Stimulated activated effector memory CD8-positive, alpha-beta T cell treated with anti-CD3 and anti-CD28 coated beads, Interleukin-12 subunit alpha, Interleukin-12 subunit beta, amount 100 ng/mL, for 72 hours (primary cell): ENCODE measurements at regions not wholly inside any gene's neighbourhood (a gene's known extent, or its start where the extent isn't known, plus 50 kb on each side); places are given as distances from the start of the nearest gene placed in this dataset.

Experiments
- ATAC-seq: fragments of 150-1000 bp; cut with Tn5 transposase; 2 replicates; pipeline ENCODE4 v1.10.0; 2021
- DNase-seq, 2 donors: peaks; one replicate each; pipeline ENCODE4 v3.0.0; 2021 to 2022; ENCODE audit warnings: low spot score in 2 of 2
- H3K27ac Mint-ChIP-seq: one replicate; pipeline ENCODE4 v1.8.0; 2022; ENCODE audit warnings: mild to moderate bottlenecking, mixed read lengths
- H3K36me3 Mint-ChIP-seq: one replicate; pipeline ENCODE4 v1.8.0; 2022; ENCODE audit warnings: mild to moderate bottlenecking, mixed read lengths
- H3K4me1 Mint-ChIP-seq: one replicate; pipeline ENCODE4 v1.8.0; 2022; ENCODE audit warnings: mixed read lengths
- H3K4me3 Mint-ChIP-seq: one replicate; pipeline ENCODE4 v1.8.0; 2022; ENCODE audit warnings: mild to moderate bottlenecking, mixed read lengths
- H3K9me3 Mint-ChIP-seq: one replicate; pipeline ENCODE4 v1.8.0; 2022; ENCODE audit warnings: mixed read lengths

DNA sequence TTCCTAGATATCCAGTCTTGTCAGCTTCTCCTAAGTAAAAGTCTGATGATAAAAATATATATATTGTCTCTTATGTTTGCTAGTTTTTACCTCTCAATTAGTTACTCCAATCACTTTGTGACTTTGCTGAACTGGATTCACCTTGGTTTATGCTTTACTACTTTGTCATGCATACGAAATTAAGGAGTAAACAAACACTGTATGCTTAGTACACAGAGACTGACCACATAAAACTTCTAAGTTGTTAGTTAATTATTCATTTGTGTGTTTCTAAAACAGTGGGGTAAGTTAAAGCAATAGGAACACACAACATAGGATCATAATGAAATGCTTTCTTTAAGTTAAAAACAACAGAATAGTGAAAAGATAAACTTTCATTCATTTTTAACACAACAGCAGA is 877.3 kb upstream of the MAP3K7 start:
- H3K9me3 Mint-ChIP-seq, result peaks cover 8% of the 10 kb centered on the region
- no peaks in the 10 kb centered on the region for H3K4me1 Mint-ChIP-seq
- H3K36me3 Mint-ChIP-seq, result no peaks in the 10 kb centered on the region
- H3K4me3 Mint-ChIP-seq, result no peak overlapping the region
- no peak for DNase-seq
- no peak overlapping the region for H3K27ac Mint-ChIP-seq
- ATAC-seq, result no peak

DNA sequence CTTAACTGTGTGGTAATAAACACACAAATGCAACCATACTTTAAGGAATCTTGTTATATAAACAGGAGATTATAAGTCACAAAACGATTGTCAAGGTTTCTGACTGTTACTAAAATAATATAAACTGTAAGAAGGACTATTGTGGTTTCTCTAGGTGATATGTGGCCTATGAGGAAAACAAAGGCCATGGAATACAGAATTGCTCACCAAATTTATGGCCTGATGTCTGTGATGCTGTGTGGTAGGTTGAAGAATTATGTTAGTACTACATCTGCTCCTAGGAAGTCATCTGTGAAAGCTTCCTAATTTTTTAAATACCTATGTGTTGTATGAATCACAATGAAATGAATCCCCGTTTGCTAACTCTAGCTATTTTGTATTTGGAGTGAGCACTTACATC is 875.4 kb upstream of the MAP3K7 start:
- Mint-ChIP-seq H3K9me3 (peaks cover 5% of the 10 kb centered on the region), H3K4me1 (no peaks in the 10 kb centered on the region), H3K36me3 (no peaks in the 10 kb centered on the region), H3K4me3 (no peak overlapping the region), H3K27ac (no peak overlapping the region)
- DNase-seq, result no peak
- no peak for ATAC-seq

DNA sequence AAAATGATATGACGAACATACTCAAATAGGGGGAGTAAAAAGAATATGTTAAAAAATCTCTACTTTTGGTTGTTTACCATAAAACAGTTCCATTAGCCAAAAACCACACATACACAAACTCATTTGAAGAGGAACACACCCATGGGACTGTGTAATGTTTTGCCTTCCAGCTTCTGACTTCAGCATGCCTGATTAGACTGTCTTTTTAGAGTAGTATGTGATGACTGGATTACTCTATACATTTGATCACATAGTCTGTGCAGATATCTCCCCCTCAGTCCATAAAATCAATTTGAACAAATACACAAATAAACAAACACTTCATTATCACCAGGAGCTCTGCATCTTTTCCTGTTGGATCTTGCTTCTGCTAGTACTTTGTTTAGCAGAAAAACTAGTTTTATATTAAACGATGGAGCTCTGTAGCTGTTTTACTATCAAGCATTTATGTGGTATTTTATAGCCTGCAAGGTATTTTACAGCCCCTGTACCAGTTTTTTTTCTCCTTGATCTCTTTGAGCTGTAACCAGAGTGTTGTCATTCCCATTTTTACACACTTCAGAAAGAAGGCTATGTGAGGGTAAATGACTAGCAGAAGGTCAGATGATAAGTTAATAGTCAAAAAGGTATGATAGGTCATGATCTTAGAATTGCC is 866.5 kb upstream of the MAP3K7 start:
- no peak for DNase-seq
- H3K4me3 Mint-ChIP-seq, result no peak overlapping the region
- ATAC-seq, result no peak
- H3K36me3 Mint-ChIP-seq, result no peaks in the 10 kb centered on the region
- no peak overlapping the region for H3K27ac Mint-ChIP-seq
- H3K9me3 Mint-ChIP-seq, result peaks cover 20% of the 10 kb centered on the region
- no peaks in the 10 kb centered on the region for H3K4me1 Mint-ChIP-seq

DNA sequence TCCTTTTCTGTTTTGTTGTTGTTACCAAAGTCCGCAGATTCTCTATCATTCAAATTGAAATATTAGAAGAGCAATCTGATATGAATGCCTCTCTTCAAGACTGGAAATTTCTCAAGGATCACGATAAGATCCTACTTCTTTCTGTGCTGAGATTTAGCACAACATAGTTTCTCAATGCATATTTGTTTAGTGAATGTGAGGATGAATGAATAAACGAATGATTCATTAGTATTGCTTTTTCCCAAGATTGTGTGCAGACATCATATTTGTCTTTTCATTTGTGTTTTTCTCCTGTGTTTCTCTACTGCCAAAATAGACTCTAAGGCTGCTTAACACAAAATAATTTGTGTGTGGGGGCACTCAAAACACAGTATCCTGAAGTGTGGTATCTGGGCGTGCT is 862.7 kb upstream of the MAP3K7 start:
- Mint-ChIP-seq H3K4me1 (no peaks in the 10 kb centered on the region), H3K27ac (no peak overlapping the region), H3K9me3 (peaks cover 8% of the 10 kb centered on the region), H3K36me3 (no peaks in the 10 kb centered on the region), H3K4me3 (no peak overlapping the region)
- no peak for ATAC-seq
- no peak for DNase-seq

DNA sequence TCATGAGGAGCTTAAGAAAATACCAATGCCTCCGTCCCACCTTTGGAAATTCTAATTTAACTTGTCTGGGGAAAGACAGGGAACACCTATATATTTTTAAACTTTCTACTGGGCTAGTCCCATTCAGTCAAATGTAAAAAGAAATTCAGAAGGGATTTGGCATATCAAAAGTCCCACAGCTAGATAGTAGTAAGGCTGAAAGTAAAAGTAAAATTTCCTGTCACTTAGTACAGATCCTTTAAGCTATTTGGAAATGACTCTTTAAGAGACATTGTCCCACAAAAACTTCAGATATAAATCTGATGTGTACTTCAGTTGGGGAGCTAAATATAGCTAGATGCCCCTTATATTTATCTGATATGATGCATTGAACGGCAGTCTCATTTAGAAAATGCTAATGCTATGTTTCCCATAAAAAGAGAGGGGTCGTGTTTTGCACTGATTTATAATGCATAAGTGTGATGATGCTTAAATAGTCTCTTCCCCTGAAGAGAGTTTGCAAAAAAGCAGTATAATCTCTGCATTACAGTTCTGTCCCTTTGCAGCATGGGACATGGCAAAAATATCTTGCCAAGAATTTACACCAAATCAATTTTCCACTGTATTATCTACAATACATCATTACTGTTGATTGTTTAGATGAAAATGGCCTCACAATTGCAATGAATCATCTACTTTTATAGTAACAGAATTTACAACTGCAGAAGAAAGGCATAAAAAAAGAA is 860.8 kb upstream of the MAP3K7 start:
- H3K4me3 Mint-ChIP-seq, result no peak overlapping the region
- DNase-seq (no peak), ATAC-seq (no peak)
- no peaks in the 10 kb centered on the region for H3K4me1 Mint-ChIP-seq
- no peak overlapping the region for H3K27ac Mint-ChIP-seq
- peaks cover 12% of the 10 kb centered on the region for H3K9me3 Mint-ChIP-seq
- H3K36me3 Mint-ChIP-seq, result no peaks in the 10 kb centered on the region

DNA sequence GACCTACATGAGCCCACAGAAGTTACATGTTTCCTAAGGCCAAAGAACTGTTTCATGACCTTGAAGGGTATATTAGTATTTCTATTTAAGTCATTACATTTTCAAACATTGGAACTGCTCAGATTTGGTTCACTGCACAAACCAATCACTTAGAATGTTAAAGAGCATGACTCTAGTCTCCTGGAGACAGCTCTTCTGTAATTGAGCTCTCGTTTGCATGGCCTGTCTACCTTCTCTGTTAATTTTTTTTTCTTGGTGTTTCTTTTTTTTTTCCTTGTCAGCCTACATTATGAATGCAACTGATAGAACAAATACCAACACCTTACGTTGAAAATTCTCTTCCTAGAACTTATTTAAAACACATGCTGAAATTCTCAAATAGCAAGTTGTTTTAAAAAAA is 860.2 kb upstream of the MAP3K7 start:
- H3K4me1 Mint-ChIP-seq, result no peaks in the 10 kb centered on the region
- no peaks in the 10 kb centered on the region for H3K36me3 Mint-ChIP-seq
- peaks cover 19% of the 10 kb centered on the region for H3K9me3 Mint-ChIP-seq
- H3K27ac Mint-ChIP-seq, result no peak overlapping the region
- no peak for DNase-seq
- no peak for ATAC-seq
- H3K4me3 Mint-ChIP-seq, result no peak overlapping the region

DNA sequence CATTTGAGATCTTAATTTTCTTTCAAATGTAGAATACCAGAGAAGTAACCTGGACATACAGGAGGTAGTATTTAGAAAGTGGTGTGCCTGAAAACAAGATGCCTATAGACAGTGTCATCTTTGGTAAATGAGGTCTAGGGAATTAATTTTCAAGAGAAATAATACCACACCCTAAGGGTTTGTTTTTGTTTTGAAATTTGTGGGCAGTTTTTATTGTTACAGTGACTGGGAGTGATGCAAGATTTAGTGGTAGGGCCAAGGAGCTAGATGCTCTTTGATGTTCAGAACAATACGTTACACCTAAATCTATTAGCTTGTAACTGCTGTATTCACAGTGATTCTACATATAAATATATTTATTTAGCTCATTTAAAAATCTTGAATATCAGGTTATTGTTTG is 856.5 kb upstream of the MAP3K7 start:
- no peaks in the 10 kb centered on the region for H3K36me3 Mint-ChIP-seq
- H3K4me3 Mint-ChIP-seq, result no peak overlapping the region
- no peak for DNase-seq
- no peak for ATAC-seq
- no peaks in the 10 kb centered on the region for H3K4me1 Mint-ChIP-seq
- H3K9me3 Mint-ChIP-seq, result peaks cover 21% of the 10 kb centered on the region
- H3K27ac Mint-ChIP-seq, result no peak overlapping the region

DNA sequence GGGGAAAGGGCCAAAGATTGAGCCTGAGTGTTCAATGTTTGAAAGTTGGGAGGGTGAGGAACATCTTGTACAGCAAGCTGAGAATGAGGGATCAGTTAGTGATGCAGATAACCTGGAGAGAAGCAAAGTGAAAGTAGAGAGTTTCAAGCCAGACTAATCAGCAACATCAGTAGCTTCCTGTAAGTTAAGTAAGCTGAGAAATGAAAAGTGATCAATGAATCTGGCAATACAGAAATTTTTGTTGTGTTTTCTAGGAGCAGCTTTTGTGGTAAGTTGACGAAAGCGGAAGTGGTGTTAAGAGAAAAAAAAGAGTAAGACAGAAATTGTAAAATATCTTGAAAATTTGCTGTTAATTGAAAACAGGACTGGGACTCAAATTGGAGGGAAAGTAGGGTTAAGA is 855.5 kb upstream of the MAP3K7 start:
- no peaks in the 10 kb centered on the region for H3K36me3 Mint-ChIP-seq
- H3K4me3 Mint-ChIP-seq, result no peak overlapping the region
- H3K27ac Mint-ChIP-seq, result no peak overlapping the region
- H3K4me1 Mint-ChIP-seq, result no peaks in the 10 kb centered on the region
- H3K9me3 Mint-ChIP-seq, result peaks cover 24% of the 10 kb centered on the region
- DNase-seq (no peak), ATAC-seq (no peak)

DNA sequence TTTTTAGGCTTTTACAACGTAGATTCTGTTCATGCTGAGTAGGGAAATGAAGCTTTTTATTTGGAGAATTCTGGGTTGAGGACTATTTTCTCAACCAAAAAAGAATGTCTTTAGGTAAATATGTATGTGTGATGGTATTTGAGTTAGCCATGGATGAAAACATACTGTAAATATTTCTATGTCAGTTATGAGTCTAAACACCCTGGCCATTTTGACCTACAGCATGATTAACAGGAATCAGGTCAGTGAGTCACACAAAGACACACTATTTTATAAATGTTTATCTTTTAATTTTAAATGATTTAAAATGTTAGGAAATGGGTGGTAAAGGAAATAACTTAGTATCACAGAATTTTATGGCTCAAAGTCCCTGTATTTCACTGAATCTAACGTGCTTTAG is 851.7 kb upstream of the MAP3K7 start:
- Mint-ChIP-seq H3K4me3 (no peak overlapping the region), H3K36me3 (no peaks in the 10 kb centered on the region), H3K27ac (no peak overlapping the region), H3K4me1 (no peaks in the 10 kb centered on the region), H3K9me3 (peaks cover 29% of the 10 kb centered on the region)
- DNase-seq, result no peak
- no peak for ATAC-seq

DNA sequence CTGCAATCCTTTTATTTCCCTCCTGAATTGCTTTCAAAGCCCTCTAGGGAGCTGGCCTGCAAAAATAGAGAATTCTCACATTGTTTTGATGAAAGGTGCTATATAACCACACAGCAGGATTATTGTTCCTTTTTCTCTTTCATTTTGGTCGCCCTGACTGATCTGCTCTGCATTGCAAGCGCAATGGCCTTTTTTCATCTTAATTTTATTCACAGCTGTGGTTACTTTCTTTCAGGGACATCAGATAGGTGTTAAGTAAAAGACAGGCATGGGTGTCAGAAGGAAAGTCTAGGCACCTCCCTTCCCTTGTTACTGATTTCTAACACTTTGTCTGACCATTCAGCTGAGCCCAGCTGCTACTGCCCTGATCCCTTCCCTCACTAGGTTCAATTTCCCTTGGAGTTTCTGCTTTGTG is 850.5 kb upstream of the MAP3K7 start:
- Mint-ChIP-seq H3K9me3 (peaks cover 23% of the 10 kb centered on the region), H3K36me3 (no peaks in the 10 kb centered on the region), H3K4me1 (no peaks in the 10 kb centered on the region), H3K27ac (no peak overlapping the region), H3K4me3 (no peak overlapping the region)
- ATAC-seq, result no peak
- no peak for DNase-seq

DNA sequence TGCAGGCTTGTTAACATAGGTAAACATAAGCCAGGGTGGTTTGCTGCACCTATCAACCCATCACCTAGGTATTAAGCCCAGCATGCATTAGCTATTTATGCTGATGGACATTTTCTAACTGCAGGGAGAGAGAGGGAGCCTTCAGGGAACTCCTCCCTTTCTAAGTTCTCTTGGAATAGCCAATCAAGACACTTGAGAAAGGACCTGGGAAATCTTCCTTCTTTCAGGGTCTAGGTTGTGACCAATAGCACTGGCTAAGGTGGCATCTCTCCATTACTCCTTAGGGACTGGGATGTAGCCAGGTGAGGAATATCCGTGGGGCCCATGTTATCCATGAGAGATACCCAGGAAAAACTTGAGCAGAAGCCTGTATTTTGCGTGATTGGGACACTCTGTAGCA is 849.6 kb upstream of the MAP3K7 start:
- H3K4me3 Mint-ChIP-seq, result no peak overlapping the region
- ATAC-seq (no peak), DNase-seq (no peak)
- H3K9me3 Mint-ChIP-seq, result peaks cover 18% of the 10 kb centered on the region
- no peaks in the 10 kb centered on the region for H3K4me1 Mint-ChIP-seq
- H3K27ac Mint-ChIP-seq, result no peak overlapping the region
- H3K36me3 Mint-ChIP-seq, result no peaks in the 10 kb centered on the region

DNA sequence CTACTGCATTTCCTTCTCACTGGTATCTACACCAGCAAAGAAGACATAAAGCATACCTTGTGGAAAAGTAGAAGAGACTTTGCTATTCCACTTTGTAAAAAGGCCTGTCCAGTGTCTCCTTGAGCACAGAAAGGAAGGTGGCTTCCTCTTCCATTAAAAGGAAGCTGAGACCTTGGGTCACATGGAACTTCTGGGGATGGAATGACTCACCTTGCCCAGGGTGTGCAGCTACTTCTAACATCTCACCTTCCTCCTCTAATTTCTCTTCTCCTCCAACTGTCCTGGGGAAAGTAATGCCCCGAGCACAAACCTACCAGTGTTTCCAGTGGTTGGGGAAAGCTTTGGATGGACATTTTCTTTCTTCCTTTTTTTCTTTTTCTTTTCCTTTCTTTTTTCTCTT is 848.8 kb upstream of the MAP3K7 start:
- H3K27ac Mint-ChIP-seq, result no peak overlapping the region
- ATAC-seq (no peak), DNase-seq (no peak)
- peaks cover 21% of the 10 kb centered on the region for H3K9me3 Mint-ChIP-seq
- no peaks in the 10 kb centered on the region for H3K36me3 Mint-ChIP-seq
- H3K4me3 Mint-ChIP-seq, result no peak overlapping the region
- H3K4me1 Mint-ChIP-seq, result no peaks in the 10 kb centered on the region

DNA sequence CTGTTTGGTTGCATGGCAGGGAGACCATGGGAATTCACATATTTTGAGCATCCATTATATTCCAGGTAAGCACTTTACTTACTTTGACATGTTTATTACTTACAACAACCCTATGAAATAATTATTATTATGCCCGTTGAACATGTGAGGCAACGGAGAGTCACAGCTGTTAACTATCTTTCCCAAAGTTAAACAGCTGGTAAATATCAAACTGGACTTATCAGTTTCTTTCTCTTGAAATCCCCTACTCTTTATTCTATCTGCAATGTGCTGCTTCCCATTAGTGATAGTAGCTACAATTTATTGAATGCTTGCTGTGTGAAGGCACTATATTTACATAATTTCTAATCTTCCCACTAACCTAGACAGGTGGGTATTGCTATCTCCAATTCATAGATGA is 847.7 kb upstream of the MAP3K7 start:
- no peaks in the 10 kb centered on the region for H3K4me1 Mint-ChIP-seq
- ATAC-seq, result no peak

DNA sequence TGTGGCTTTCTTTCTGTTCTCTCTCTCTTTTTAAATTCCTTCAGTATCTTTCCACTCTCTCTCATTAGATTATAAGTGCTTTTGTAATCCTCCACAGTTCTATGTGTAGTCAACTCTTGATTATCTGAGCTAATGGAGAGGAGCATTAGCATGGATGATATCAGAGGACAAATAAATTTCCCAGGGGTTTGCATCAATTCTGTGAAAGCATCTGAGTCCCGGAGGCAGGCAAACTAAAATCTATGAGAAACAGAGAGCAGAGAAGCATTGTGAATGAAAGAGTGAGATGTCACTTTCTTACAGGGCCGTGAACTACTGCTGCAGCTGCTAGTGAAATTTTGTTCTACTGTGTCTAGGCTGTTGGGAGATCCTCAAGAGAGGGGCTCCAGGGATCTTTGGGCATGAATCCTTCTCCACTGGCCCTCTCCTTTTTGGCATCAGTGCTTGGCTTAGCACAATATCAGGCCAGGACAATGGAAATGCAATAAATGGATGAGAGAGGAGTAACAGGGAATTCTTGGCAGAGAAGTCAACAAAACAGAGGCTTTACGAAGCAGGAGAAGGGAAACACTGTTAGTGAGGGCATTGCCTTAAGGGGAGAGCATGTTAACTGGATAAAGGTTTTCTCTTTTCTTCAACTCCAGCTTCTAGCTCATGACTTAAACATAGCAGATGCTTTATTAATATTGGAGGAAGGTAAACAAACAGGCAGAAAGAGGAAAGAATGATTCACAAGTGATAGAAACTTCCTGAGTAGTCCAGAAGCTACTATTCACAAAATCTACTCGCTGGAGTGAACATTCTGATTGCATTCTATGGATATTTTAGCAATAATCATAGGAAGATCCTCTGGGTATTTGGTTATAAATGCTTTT is 847.0 kb upstream of the MAP3K7 start:
- no peak overlapping the region for H3K27ac Mint-ChIP-seq
- H3K36me3 Mint-ChIP-seq, result no peaks in the 10 kb centered on the region
- ATAC-seq (no peak), DNase-seq (no peak)
- H3K4me3 Mint-ChIP-seq, result no peak overlapping the region
- H3K9me3 Mint-ChIP-seq, result peaks cover 16% of the 10 kb centered on the region
- H3K4me1 Mint-ChIP-seq, result no peaks in the 10 kb centered on the region

More for the DNA sequence above, 847.7 kb upstream of the MAP3K7 start:
- Mint-ChIP-seq H3K4me3 (no peak overlapping the region), H3K27ac (no peak overlapping the region), H3K9me3 (peaks cover 18% of the 10 kb centered on the region), H3K36me3 (no peaks in the 10 kb centered on the region)
- DNase-seq, result no peak

DNA sequence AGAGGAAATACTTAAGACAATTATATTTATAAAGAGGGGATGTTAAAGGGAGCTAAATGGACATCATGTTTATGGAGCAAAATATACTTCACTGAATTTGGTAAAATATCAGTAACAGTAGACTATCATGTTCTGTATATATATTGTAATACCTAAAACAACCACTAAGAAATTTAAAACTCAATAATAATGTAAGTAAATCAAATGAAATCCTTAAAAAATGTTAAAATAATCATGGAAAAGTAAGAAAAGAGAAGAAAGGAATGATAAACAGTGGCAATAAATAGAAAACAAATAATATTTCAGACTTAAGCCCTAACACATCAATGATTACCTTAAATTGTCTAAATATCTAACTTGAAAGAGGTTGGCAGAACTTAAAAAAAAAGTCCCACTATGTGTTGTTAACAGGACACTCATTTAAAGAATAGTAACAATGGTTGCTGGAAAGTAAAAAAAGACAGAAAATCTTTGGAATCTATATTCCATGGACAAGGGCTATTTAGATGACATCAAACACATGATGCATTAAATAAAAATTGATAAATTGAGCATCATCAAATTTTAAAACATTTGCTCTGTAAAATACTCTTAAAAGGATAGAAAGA is 842.2 kb upstream of the MAP3K7 start:
- no peaks in the 10 kb centered on the region for H3K36me3 Mint-ChIP-seq
- H3K9me3 Mint-ChIP-seq, result peaks cover 11% of the 10 kb centered on the region
- ATAC-seq (no peak), DNase-seq (no peak)
- H3K27ac Mint-ChIP-seq, result no peak overlapping the region
- no peak overlapping the region for H3K4me3 Mint-ChIP-seq
- no peaks in the 10 kb centered on the region for H3K4me1 Mint-ChIP-seq
